NCI-H187 (cell line): ENCODE measurements at regions not wholly inside any gene's neighbourhood (a gene's known extent, or its start where the extent isn't known, plus 50 kb on each side); places are given as distances from the start of the nearest gene placed in this dataset.
"Not testable (repeated sequence)": the region's sequence is repeated elsewhere in the genome, so short reads cannot be mapped to it uniquely, and the experiment has no call there.

ENCODE experiments used
- DNase-seq, 2 experiments: peaks; one replicate each; lab custom pipeline; 2025; lab: John Stamatoyannopoulos, UW

GRCh38 chr21:27317601-27318000, 350.7 kb upstream of the ADAMTS5 start:
- not testable (repeated sequence) for DNase-seq

DNA sequence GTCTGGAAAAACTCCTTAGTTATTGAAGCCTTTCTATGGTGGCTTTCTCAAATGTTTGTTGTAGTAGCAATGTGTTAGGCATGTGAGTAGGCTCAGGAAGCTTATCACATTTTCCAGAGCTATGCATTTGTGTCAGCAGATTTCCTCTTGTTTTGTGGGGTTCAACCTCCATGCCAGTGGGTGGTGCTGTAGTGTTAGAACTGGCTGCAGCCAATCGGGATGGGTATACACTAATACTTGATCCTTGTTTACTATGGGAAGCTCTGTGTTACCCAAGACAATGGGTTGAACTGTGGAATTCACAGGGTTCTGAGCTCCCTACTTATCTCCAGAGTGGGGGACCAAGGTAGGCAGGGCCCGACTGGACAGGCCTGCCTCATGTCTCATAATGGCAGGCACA, 348.5 kb upstream of the ADAMTS5 start:
- DNase-seq, result no peak

DNA sequence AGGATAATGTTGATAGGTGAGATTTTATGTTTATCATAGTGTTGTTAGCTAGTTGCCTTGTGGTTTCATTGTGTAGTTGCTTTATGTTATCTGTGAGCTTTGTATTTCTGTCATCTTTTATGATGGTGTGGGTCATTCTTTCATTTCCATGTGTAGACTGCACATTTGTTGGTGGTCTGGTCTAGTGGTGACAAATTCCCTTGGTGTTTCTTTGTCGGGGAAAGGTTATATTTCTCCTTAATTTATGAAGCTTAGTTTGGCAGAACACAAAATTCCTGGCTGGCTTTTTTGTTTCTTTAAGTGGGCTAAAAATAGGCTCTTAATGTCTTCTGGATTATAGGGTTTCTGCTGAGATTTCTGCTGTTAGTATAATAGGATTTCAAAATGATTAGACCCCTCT, 347.2 kb upstream of the ADAMTS5 start:
- no peak for DNase-seq

GRCh38 chr21:27306791-27307775, 340.2 kb upstream of the ADAMTS5 start:
- no peak for DNase-seq

DNA sequence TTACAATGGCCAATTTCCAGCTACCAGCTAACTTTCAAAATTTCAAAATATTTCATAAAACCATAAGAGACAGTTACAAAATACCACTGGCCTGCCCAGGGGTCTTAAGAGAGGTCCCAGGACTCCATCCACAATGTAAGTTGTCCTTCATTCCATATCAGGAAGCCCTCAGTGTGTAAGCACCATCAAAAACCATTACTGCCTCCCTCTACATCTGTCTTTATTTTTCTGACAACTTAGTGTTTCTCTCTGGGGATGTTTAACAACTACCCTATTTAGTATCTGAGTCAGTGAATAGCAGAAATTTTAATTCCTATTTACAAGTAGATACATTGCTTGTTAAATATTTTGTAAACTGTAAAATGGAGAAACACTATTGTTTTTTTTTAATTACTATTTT, 339.3 kb upstream of the ADAMTS5 start:
- no peak for DNase-seq

DNA sequence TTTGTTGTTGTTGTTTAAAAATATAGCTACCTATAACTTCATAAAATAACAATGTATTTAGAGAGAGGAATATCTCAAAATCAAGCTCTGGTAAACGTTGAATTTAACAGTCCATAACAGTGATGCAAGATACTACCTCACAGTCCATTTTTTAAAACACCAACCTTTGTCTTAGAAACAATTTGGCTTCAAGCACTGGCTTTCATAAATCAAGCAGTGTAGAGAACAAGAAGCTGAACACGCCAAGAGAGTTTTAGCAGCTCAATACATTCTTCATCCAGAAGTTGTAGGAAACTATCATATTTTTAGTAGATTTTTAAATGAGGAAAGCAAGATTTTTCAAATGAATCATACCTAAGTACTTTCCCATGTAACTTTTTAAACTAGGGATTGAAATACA, 334.3 kb upstream of the ADAMTS5 start:
- no peak for DNase-seq

DNA sequence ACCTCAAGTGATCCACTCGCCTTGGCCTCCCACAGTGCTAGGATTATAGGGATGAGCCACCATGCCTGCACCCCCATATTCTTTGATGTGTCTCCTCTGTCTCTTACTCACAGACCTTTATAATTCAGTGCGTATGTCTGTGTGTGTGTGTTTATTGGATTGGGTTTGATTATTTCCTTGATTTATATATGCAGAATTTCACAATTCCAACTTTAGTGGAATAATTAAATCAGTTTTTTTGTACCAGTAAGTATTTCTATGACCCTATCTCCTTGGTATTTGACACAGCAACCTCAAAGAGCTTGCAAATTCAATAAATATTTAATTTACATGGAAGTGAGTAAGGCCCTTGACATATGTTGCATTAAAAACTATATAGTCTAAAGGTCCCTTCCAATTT, 333.9 kb upstream of the ADAMTS5 start:
- DNase-seq, result no peak

DNA sequence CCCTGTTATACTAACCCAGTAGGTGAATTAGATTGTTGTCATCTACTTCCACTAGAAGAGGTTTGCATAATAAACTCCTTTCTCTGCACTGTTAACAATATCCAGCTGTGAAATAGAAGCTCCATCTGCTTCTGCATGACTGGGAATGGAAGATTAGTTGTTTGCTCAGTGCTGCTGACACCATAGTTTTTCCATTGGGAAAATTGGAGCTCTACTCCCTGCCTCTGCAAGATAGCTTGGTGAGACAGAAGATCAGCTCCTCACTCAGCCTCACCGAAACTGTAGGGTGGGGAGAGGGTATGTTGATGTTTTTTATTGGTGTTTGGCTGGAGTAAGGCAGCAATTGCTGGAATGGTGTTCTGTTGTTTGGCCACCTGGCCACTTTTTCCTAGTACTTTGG, 331.6 kb upstream of the ADAMTS5 start:
- DNase-seq, result no peak

- DNase-seq, result no peak
Measured at GRCh38 chr21:27293239-27293638, 326.4 kb upstream of the ADAMTS5 start.

GRCh38 chr21:27292783-27293182, 325.9 kb upstream of the ADAMTS5 start:
- DNase-seq, result no peak

- DNase-seq, result no peak
Measured at GRCh38 chr21:27292229-27292628, 325.3 kb upstream of the ADAMTS5 start.

- DNase-seq, result no peak
Measured at GRCh38 chr21:27291006-27291405, 324.1 kb upstream of the ADAMTS5 start.

DNA sequence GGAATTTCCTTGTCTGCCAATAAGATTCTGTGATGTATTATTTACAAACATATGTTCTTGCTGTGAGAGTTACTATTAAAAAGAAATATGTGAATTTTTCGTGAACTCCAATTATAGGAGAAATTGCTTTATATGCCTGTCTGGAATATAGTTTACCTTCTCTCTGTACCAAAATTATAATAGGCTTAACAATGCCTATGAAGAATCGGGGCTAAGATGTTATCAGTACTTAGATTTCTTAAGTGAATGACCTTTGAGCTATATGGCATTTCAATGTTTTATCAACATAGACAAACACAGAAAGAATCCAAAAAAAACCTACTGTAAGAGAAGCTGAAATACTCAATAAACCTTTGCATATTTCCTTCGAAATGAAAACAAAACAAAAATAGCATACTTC, 323.1 kb upstream of the ADAMTS5 start:
- no peak for DNase-seq

- DNase-seq, result no peak
Measured at GRCh38 chr21:27286760-27287159, 319.9 kb upstream of the ADAMTS5 start.

GRCh38 chr21:27277110-27277509, 310.2 kb upstream of the ADAMTS5 start:
- no peak for DNase-seq

DNA sequence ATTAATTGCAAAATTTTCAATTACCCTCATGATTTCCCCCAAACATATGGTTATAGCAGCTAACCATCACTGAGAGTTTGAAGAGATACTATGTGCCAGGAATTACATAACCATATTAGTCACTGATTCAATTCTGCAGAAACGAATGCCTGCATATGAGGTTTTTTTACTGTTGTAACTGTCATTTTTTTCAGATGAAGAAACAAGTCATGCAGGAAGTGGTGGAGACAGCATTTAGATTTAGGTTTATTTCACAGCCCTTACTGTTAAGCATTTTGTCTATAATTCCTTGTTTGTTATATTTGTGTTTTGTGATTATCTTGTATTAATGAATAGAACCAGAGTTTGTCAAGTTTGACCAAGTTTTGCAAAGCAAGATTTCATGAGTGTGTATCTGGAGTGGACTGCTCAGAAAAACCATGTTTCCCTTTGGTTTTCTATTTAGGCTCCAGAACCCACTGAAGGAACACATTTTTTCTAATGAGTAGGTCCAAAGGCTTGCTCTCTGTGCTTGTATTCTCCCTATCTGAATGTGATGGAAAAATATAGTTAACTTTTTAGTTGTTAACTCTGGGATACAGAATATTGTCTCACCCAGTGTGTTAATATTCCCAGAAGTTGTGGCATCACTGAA, 308.5 kb upstream of the ADAMTS5 start:
- DNase-seq, result no peak

DNA sequence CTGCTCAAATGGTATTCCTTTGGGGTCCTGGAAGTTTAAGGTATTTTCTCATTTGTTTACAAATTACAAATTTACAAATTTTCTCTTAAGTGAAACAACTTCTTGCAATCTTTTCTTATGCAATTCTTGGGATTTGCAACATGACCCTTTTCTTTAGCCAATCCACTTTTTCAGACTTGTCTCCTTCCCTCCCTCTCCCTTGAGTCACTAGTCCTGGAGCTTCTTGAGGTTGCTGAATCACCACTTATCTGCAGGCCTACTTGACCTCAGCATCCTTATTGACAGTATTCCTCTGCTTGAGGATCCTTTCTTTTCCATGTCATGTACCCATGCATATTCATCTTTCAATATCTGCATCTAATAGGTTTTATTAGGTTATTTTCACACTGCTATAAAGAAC, 302.8 kb upstream of the ADAMTS5 start:
- DNase-seq, result no peak

DNA sequence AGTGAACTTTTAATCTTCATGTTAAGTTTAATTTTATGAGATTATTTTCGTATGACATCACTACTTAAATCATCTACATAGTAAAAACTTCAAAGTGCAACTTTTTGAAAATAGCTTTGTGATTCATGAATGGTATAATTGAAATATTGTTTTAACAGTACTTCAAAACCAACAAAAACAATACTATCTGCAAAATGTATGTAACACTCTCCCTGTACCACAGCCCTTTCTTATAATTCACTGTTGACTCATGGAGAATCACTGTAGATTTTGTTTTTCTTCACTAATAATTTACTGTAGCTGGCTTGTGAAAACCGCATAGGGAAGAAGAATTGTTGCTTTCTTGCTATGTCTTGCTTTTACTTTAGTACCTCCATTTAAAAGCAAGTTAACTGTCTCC, 301.4 kb upstream of the ADAMTS5 start:
- DNase-seq, result no peak

- DNase-seq, result no peak
Measured at GRCh38 chr21:27265949-27266348, 299.1 kb upstream of the ADAMTS5 start.

GRCh38 chr21:27265492-27265891, 298.6 kb upstream of the ADAMTS5 start:
- no peak for DNase-seq

- DNase-seq, result no peak
Measured at GRCh38 chr21:27261676-27262075, 294.8 kb upstream of the ADAMTS5 start.

- DNase-seq, result no peak
Measured at GRCh38 chr21:27260728-27261127, 293.8 kb upstream of the ADAMTS5 start.

GRCh38 chr21:27258742-27259448, 292.0 kb upstream of the ADAMTS5 start:
- no peak for DNase-seq
